GM12878 (cell line): ENCODE measurements at regions not wholly inside any gene's neighbourhood (a gene's known extent, or its start where the extent isn't known, plus 50 kb on each side); places are given as distances from the start of the nearest gene placed in this dataset.

Experiments
- ATAC-seq: fragments of 200-7000 bp; cut with Tn5 transposase; 3 replicates; pipeline ENCODE4 v1.9.1; 2020; ENCODE audit warnings: mild to moderate bottlenecking, moderate library complexity
- BruUV-seq: library from RNA; stranded (reverse); fragments of 400-500 nt; replicated peaks from 2 replicates; lab custom pipeline; 2021; lab: Mats Ljungman, UMichigan
- CTCF ChIA-PET: fragments of 300-600 bp; sonication (Branson Sonifier 250); formaldehyde crosslinking; extraction: SDS; loops from one replicate; lab custom pipeline; 2021; ENCODE audit warnings: inconsistent platforms; lab: Yijun Ruan, JAX
- POLR2A ChIA-PET: fragments of 350-600 bp; formaldehyde crosslinking; extraction: SDS; loops from one replicate; lab custom pipeline; 2021; ENCODE audit warnings: inconsistent platforms; lab: Charles Lee
- RAD21 ChIA-PET: fragments of 300-600 bp; sonication (Branson Sonifier 250); formaldehyde crosslinking; loops from one replicate; lab custom pipeline; 2023; ENCODE audit warnings: antibody characterized with exemption; ENCODE audit not compliant: unreplicated experiment; lab: Charles Lee
- SMC1A ChIA-PET: fragments of 300-600 bp; sonication (Branson Sonifier 250); formaldehyde crosslinking; loops from one replicate; lab custom pipeline; 2023; ENCODE audit not compliant: unreplicated experiment, uncharacterized antibody; lab: Charles Lee
- DNase-seq: peaks from one replicate; pipeline ENCODE4 v3.0.0-alpha.2; 2011; ENCODE audit warnings: low read depth, low spot score
- FAIRE-seq: peaks from 3 replicates; lab custom pipeline; 2011; peaks lifted over from hg19 to GRCh38; lab: Jason Lieb, UNC
- H2AFZ ChIP-seq: 2 replicates; pipeline ENCODE4 v1.6.0; 2011; ENCODE audit warnings: low read depth, low read length, control low read depth; ENCODE audit not compliant: control insufficient read depth
- H3K27ac ChIP-seq: 2 replicates; pipeline ENCODE4 v1.5.1; 2011; ENCODE audit warnings: control low read depth; ENCODE audit not compliant: control insufficient read depth, insufficient read depth
- H3K27me3 ChIP-seq, 2 experiments: replicated peaks in 1 of 2; 2 replicates each; pipeline versions ENCODE4 v1.6.0 to v1.6.1; 2011; ENCODE audit warnings: low read length in 1 of 2; ENCODE audit not compliant: control insufficient read depth in 2 of 2, insufficient read depth in 2 of 2
- H3K36me3 ChIP-seq, 2 experiments: 2 replicates each; pipeline ENCODE4 v1.5.1; 2011; ENCODE audit warnings: low read length in 1 of 2; ENCODE audit not compliant: control insufficient read depth in 2 of 2, insufficient read depth in 2 of 2
- H3K4me1 ChIP-seq: 2 replicates; pipeline ENCODE4 v1.6.1; 2011; ENCODE audit warnings: mild to moderate bottlenecking, low read length, moderate library complexity, mixed read lengths; ENCODE audit not compliant: control insufficient read depth, insufficient read depth
- H3K4me2 ChIP-seq: 2 replicates; pipeline ENCODE4 v1.6.0; 2011; ENCODE audit warnings: control low read depth; ENCODE audit not compliant: control insufficient read depth, insufficient read depth
- H3K4me3 ChIP-seq: fragments of 200-600 bp; sonication (generic); 2 replicates; pipeline ENCODE4 v1.5.1; 2016
- H3K79me2 ChIP-seq: 2 replicates; pipeline ENCODE4 v1.6.0; 2011; ENCODE audit warnings: low read length; ENCODE audit not compliant: control insufficient read depth, insufficient read depth
- H3K9ac ChIP-seq: 2 replicates; pipeline ENCODE4 v1.8.0; 2011; ENCODE audit warnings: low read length, control low read depth, mixed read lengths; ENCODE audit not compliant: control insufficient read depth, insufficient read depth
- H3K9me3 ChIP-seq: replicated peaks from 3 replicates; pipeline ENCODE4 v1.5.1; 2011; ENCODE audit warnings: mild to moderate bottlenecking, low read length; ENCODE audit not compliant: control insufficient read depth, insufficient read depth
- H4K20me1 ChIP-seq: 2 replicates; pipeline ENCODE4 v1.6.0; 2011; ENCODE audit not compliant: control insufficient read depth, insufficient read depth
- ATF7 ChIP-seq: fragments of 450-650 bp; IDR thresholded peaks from 2 replicates; pipeline ENCODE4 v1.6.1; 2016; ENCODE audit warnings: low read depth, mild to moderate bottlenecking
- EED ChIP-seq: sonication (generic); IDR thresholded peaks from 2 replicates; pipeline ENCODE4 v1.6.1; 2016; ENCODE audit warnings: antibody characterized with exemption, low read depth
- PML ChIP-seq: IDR thresholded peaks from 2 replicates; pipeline ENCODE4 v1.6.1; 2012; ENCODE audit warnings: low read length, inconsistent platforms
- POLR2AphosphoS2 ChIP-seq: IDR thresholded peaks from 2 replicates; pipeline ENCODE4 v1.6.1; 2011; ENCODE audit warnings: low read depth, mild to moderate bottlenecking, low read length, improper control_type of control experiment, moderate library complexity
- TARDBP ChIP-seq: IDR thresholded peaks from 2 replicates; pipeline ENCODE4 v1.6.1; 2016; ENCODE audit warnings: borderline replicate concordance
- ZNF207 ChIP-seq: fragments of 450-650 bp; IDR thresholded peaks from 2 replicates; pipeline ENCODE4 v1.6.1; 2014; ENCODE audit warnings: antibody characterized with exemption, mild to moderate bottlenecking, borderline replicate concordance
- WGBS: methylation state at CpG from one replicate; pipeline ENCODE4 v1.1.6; 2016; ENCODE audit warnings: low lambda C conversion rate; ENCODE audit not compliant: insufficient replicate concordance, insufficient coverage; ENCODE audit errors: missing lambda C conversion rate; 5-methylcytosine and 5-hydroxymethylcytosine counted together
- in situ Hi-C: fragments of 300-500 bp; cut with MboI; formaldehyde crosslinking; loops from 9 replicates; pipeline ENCODE4 v1.14.3; 2018; ENCODE audit warnings: mixed read lengths
- intact Hi-C: fragments of 100-400 bp; cut with micrococcal nuclease; formaldehyde crosslinking; loops from one replicate; pipeline ENCODE4 v1.14.2; 2022; ENCODE audit not compliant: unreplicated experiment

GRCh38 chr13:111415765-111416164 lies 95.3 kb downstream of the TEX29 start:
- Histone ChIP-seq H2AFZ (no peak overlapping the region), H3K79me2 (no peaks in the 10 kb centered on the region), H3K4me2 (no peak overlapping the region), H3K9ac (no peak overlapping the region), H3K4me1 (no peaks in the 10 kb centered on the region), H3K27ac (no peak overlapping the region), H3K9me3 (no peaks in the 10 kb centered on the region), H3K36me3 (no peaks in the 10 kb centered on the region), H3K27me3 (no peaks in the 10 kb centered on the region; a peak in 1 of 4 replicates), H3K4me3 (no peak overlapping the region), H4K20me1 (no peaks in the 10 kb centered on the region)
- no TSS peak for BruUV-seq
- ATAC-seq (no peak), DNase-seq (no peak), FAIRE-seq (no peak)
- CTCF ChIA-PET = no interaction called here
- SMC1A ChIA-PET = no interaction called here
- intact Hi-C loops (no loop called here), in situ Hi-C loops (no loop called here)
- POLR2A ChIA-PET = no interaction called here
- RAD21 ChIA-PET = no interaction called here
- WGBS = 94% methylated on average over 1 of the region's 1 CpG
- TF ChIP-seq PML = no peak
- no peak for TF ChIP-seq POLR2AphosphoS2
- no peak for TF ChIP-seq TARDBP

DNA sequence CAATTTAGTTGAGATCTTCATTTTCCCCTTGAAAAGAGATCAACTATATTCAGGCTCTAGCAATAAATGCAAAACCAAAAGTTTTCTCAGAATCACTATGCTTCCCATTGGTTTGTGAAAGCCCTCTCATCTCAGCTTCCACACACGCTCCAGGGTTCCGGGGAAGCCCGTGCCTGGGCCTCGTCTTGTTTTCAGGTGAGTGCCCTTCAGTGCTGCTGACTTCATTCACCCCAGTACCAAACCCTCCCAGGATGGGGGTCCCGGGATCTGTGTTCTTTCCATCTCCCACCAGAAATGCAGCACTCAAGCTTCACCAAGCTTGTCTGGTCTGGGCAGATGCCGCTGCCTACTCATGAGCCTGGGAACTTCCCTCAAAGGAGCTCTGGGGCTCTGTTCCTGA lies 97.7 kb downstream of the TEX29 start:
- ChIA-PET POLR2A (no interaction called here), SMC1A (no interaction called here), RAD21 (no interaction called here), CTCF (no interaction called here)
- Histone ChIP-seq H3K9me3 (no peaks in the 10 kb centered on the region), H3K9ac (no peak overlapping the region), H3K4me2 (no peak overlapping the region), H4K20me1 (no peaks in the 10 kb centered on the region; the same call in 1 of the 2 replicates), H3K36me3 (no peaks in the 10 kb centered on the region), H2AFZ (no peak overlapping the region), H3K79me2 (no peaks in the 10 kb centered on the region), H3K4me3 (no peak overlapping the region), H3K27ac (no peak overlapping the region), H3K4me1 (no peaks in the 10 kb centered on the region), H3K27me3 (no peaks in the 10 kb centered on the region)
- BruUV-seq = no TSS peak
- intact Hi-C loops (no loop called here), in situ Hi-C loops (no loop called here)
- 38% methylated on average over 6 of the region's 6 CpGs for WGBS
- no peak for ATAC-seq
- no peak for FAIRE-seq
- DNase-seq = no peak
- no peak for TF ChIP-seq EED
- TF ChIP-seq ZNF207 = no peak
- TF ChIP-seq ATF7 = no peak
